Left ventricle myocardium inferior (tissue), 1 donor: ENCODE measurements at regions not wholly inside any gene's neighbourhood (a gene's known extent, or its start where the extent isn't known, plus 50 kb on each side); places are given as distances from the start of the nearest gene placed in this dataset.

Experiments
- DNase-seq: peaks from one replicate; pipeline ENCODE4 v3.0.0-alpha.2; 2020
- H3K27ac ChIP-seq: fragments of 200-600 bp; replicated peaks from 2 replicates; pipeline ENCODE4 v1.8.0; 2021
- H3K27me3 ChIP-seq: fragments of 200-600 bp; 2 replicates; pipeline ENCODE4 v1.8.0; 2021; ENCODE audit warnings: low read depth
- H3K36me3 ChIP-seq: fragments of 200-600 bp; 2 replicates; pipeline ENCODE4 v1.8.0; 2021
- H3K4me1 ChIP-seq: fragments of 200-600 bp; 2 replicates; pipeline ENCODE4 v1.8.0; 2021
- H3K4me3 ChIP-seq: fragments of 200-600 bp; 2 replicates; pipeline ENCODE4 v1.8.0; 2021; ENCODE audit warnings: mild to moderate bottlenecking, moderate library complexity
- H3K9me3 ChIP-seq: fragments of 200-600 bp; replicated peaks from 2 replicates; pipeline ENCODE4 v1.8.0; 2021
- CTCF ChIP-seq: fragments of 200-600 bp; IDR thresholded peaks from 2 replicates; pipeline ENCODE4 v1.8.0; 2021; ENCODE audit warnings: antibody characterized with exemption, mild to moderate bottlenecking, borderline replicate concordance
- intact Hi-C: fragments of 100-400 bp; cut with micrococcal nuclease; formaldehyde crosslinking; loops from one replicate; pipeline ENCODE4 v1.11.0; 2022
- donor health status: DM: no; HTN: yes; CAD: no; lungs with severe emphysema.

GRCh38 chr1:198967566-198967965, 328.7 kb downstream of the PTPRC start:
- no peak for DNase-seq
- Histone ChIP-seq H3K4me3 (no peak overlapping the region), H3K36me3 (no peaks in the 10 kb centered on the region), H3K4me1 (no peaks in the 10 kb centered on the region), H3K27me3 (no peaks in the 10 kb centered on the region), H3K27ac (no peak overlapping the region), H3K9me3 (peaks cover 7% of the 10 kb centered on the region)
- no peak for TF ChIP-seq CTCF
- intact Hi-C loops: no loop called here

GRCh38 chr1:198968866-198969265, 330.0 kb downstream of the PTPRC start:
- TF ChIP-seq CTCF: no peak
- H3K9me3 ChIP-seq: peaks cover 7% of the 10 kb centered on the region
- H3K36me3 ChIP-seq: no peaks in the 10 kb centered on the region
- DNase-seq: no peak
- no peaks in the 10 kb centered on the region for H3K4me1 ChIP-seq
- no peaks in the 10 kb centered on the region for H3K27me3 ChIP-seq
- intact Hi-C loops: no loop called here
- no peak overlapping the region for H3K27ac ChIP-seq
- H3K4me3 ChIP-seq: no peak overlapping the region

GRCh38 chr1:198969981-198970380, 331.1 kb downstream of the PTPRC start:
- Histone ChIP-seq H3K27ac (no peak overlapping the region), H3K27me3 (no peaks in the 10 kb centered on the region), H3K36me3 (no peaks in the 10 kb centered on the region), H3K4me1 (no peaks in the 10 kb centered on the region), H3K9me3 (peaks cover 7% of the 10 kb centered on the region), H3K4me3 (no peak overlapping the region)
- no peak for DNase-seq
- TF ChIP-seq CTCF: no peak
- intact Hi-C loops: no loop called here

- H3K4me3 ChIP-seq: no peak overlapping the region
- H3K27ac ChIP-seq: no peak overlapping the region
- intact Hi-C loops: no loop called here
- no peaks in the 10 kb centered on the region for H3K27me3 ChIP-seq
- H3K9me3 ChIP-seq: no peaks in the 10 kb centered on the region
- no peak for TF ChIP-seq CTCF
- H3K4me1 ChIP-seq: no peaks in the 10 kb centered on the region
- DNase-seq: no peak
- H3K36me3 ChIP-seq: no peaks in the 10 kb centered on the region
Observed at GRCh38 chr1:198970916-198971315, 332.1 kb downstream of the PTPRC start.

- no peak overlapping the region for H3K4me3 ChIP-seq
- no peak overlapping the region for H3K27ac ChIP-seq
- DNase-seq: no peak
- intact Hi-C loops: no loop called here
- H3K27me3 ChIP-seq: no peaks in the 10 kb centered on the region
- no peaks in the 10 kb centered on the region for H3K36me3 ChIP-seq
- H3K9me3 ChIP-seq: no peaks in the 10 kb centered on the region
- H3K4me1 ChIP-seq: no peaks in the 10 kb centered on the region
- TF ChIP-seq CTCF: no peak
Observed at GRCh38 chr1:198977909-198978308, 339.1 kb downstream of the PTPRC start.

GRCh38 chr1:198978523-198978922, 339.7 kb downstream of the PTPRC start:
- no peak for DNase-seq
- H3K27me3 ChIP-seq: no peaks in the 10 kb centered on the region
- no peaks in the 10 kb centered on the region for H3K4me1 ChIP-seq
- no peak overlapping the region for H3K27ac ChIP-seq
- intact Hi-C loops: no loop called here
- H3K36me3 ChIP-seq: no peaks in the 10 kb centered on the region
- no peaks in the 10 kb centered on the region for H3K9me3 ChIP-seq
- TF ChIP-seq CTCF: no peak
- no peak overlapping the region for H3K4me3 ChIP-seq
